Colonic mucosa (tissue), 4 donors: ENCODE measurements at regions not wholly inside any gene's neighbourhood (a gene's known extent, or its start where the extent isn't known, plus 50 kb on each side); places are given as distances from the start of the nearest gene placed in this dataset.

Experiments used
- DNase-seq: peaks from one replicate; pipeline ENCODE4 v3.0.0-alpha.2; 2020
- H3K27ac ChIP-seq: fragments of 200-600 bp; one replicate; pipeline ENCODE4 v1.8.0; 2021
- H3K27me3 ChIP-seq: fragments of 200-600 bp; one replicate; pipeline ENCODE4 v1.8.0; 2021
- H3K36me3 ChIP-seq: fragments of 200-600 bp; one replicate; pipeline ENCODE4 v1.8.0; 2021
- H3K4me1 ChIP-seq: fragments of 200-600 bp; one replicate; pipeline ENCODE4 v1.8.0; 2021; ENCODE audit warnings: mild to moderate bottlenecking
- H3K4me3 ChIP-seq: fragments of 200-600 bp; one replicate; pipeline ENCODE4 v1.8.0; 2021
- H3K9ac ChIP-seq, 2 donors: one replicate each; pipeline ENCODE4 v1.7.0; 2013; ENCODE audit warnings: control low read depth in 2 of 2, low read depth in 2 of 2, low read length in 2 of 2
- H3K9me3 ChIP-seq: fragments of 200-600 bp; one replicate; pipeline ENCODE4 v1.8.0; 2021
- CTCF ChIP-seq: fragments of 200-600 bp; IDR thresholded peaks from one replicate; pipeline ENCODE4 v1.8.0; 2022; ENCODE audit warnings: antibody characterized with exemption, mild to moderate bottlenecking
- intact Hi-C: fragments of 100-400 bp; cut with DNase I; formaldehyde crosslinking; loops from one replicate; pipeline ENCODE4 v1.14.1; 2022
- donor health status: healthy.
- donor health status: DM: no; HTN: no; CAD: no.
- donor health status: DM: no; HTN: no; CAD: no.

DNA sequence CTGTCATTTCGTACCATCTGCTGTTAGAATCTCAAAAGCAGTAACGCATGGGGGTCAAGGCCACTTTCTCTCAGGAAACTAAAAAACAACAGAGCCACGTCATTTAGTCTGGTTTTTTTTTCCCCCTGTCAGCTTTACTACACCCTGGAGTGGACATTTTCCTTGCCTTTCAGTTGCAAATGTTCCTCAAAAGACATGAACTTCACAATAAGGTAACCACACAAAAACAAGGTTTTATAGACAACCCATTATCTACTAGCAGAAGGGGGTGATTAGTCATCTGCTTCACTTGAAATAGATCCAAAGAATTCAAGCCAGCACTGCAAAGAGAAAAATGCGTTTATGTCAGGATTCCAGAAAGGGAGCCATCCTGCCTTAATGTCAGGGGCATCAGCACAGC lies 171.8 kb upstream of the CDIN1 start:
- Histone ChIP-seq H3K9me3 (no peaks in the 10 kb centered on the region), H3K9ac (no peak overlapping the region), H3K4me1 (no peaks in the 10 kb centered on the region), H3K27ac (no peak overlapping the region), H3K4me3 (no peak overlapping the region), H3K36me3 (no peaks in the 10 kb centered on the region), H3K27me3 (no peaks in the 10 kb centered on the region)
- TF ChIP-seq CTCF, result no peak
- no peak for DNase-seq
- intact Hi-C loops, result no loop called here

DNA sequence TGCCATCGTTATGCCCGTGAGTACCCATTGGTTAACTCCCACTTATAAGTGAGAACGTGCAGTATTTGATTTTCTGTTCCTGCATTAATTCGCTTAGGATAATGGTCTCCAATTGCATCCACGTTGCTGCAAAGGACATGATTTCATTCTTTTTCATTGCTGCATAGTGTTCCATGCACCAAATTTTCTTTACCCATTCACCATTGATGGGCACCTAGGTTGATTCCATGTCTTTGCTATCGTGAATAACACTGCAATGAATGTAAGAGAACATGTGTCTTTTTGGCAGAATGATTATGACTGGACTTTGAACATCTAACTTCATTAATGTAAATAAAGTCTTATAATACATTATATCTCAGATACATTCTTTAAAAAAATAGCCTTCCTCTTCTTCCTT lies 169.6 kb upstream of the CDIN1 start:
- intact Hi-C loops, result no loop called here
- no peak for DNase-seq

DNA sequence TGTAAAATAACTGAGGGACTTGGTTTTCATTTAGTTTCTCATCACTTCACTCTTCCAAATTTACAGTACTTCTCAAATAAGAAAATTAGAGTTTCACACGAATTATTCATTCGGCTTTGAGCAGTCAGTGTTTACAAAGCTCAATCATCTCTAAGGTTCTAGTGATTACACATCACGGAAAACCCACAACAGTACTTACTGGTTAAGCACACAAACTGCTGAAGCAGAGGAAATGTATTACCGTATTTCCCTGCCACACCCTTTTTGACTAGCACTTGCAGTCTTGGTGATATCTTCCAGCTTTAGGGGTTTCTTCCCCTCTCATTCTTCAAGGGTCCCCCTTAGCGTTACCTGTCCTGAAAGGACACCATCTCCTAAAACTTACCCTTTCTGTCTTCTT lies 164.8 kb upstream of the CDIN1 start:
- H3K27ac ChIP-seq, result no peak overlapping the region
- no peak for DNase-seq
- intact Hi-C loops, result no loop called here
- H3K9ac ChIP-seq, result no peak overlapping the region
- TF ChIP-seq CTCF, result no peak
- no peaks in the 10 kb centered on the region for H3K36me3 ChIP-seq
- H3K27me3 ChIP-seq, result no peaks in the 10 kb centered on the region
- H3K4me1 ChIP-seq, result no peaks in the 10 kb centered on the region
- no peaks in the 10 kb centered on the region for H3K9me3 ChIP-seq
- H3K4me3 ChIP-seq, result no peak overlapping the region

More for the DNA sequence above, 169.6 kb upstream of the CDIN1 start:
- H3K9ac ChIP-seq, result no peak overlapping the region
- no peaks in the 10 kb centered on the region for H3K27me3 ChIP-seq
- no peaks in the 10 kb centered on the region for H3K36me3 ChIP-seq
- no peak for TF ChIP-seq CTCF
- no peaks in the 10 kb centered on the region for H3K9me3 ChIP-seq
- H3K4me1 ChIP-seq, result no peaks in the 10 kb centered on the region
- H3K27ac ChIP-seq, result no peak overlapping the region
- H3K4me3 ChIP-seq, result no peak overlapping the region

DNA sequence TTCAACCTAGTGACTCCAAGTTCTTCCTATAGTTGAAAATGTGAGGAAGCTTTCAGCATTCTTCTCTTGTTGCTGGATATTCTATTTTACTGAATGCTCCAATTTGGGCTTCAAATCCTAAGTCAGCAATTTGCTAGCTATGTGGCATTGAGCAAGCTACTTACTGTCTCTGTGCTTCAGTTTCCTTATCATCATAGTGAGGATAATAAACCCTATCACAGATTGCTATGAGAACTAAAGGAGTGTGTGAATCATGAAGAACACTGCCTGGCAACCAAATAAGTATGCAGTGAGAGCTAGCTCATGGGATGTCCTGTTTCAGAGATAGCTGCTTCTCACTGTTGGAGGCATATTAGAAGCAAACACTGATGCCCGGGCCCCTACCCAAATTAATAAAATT lies 163.8 kb upstream of the CDIN1 start:
- H3K4me1 ChIP-seq, result no peaks in the 10 kb centered on the region
- H3K4me3 ChIP-seq, result no peak overlapping the region
- no peak for DNase-seq
- H3K27me3 ChIP-seq, result no peaks in the 10 kb centered on the region
- TF ChIP-seq CTCF, result no peak
- intact Hi-C loops, result no loop called here
- no peak overlapping the region for H3K27ac ChIP-seq
- H3K9me3 ChIP-seq, result no peaks in the 10 kb centered on the region
- no peak overlapping the region for H3K9ac ChIP-seq
- no peaks in the 10 kb centered on the region for H3K36me3 ChIP-seq

DNA sequence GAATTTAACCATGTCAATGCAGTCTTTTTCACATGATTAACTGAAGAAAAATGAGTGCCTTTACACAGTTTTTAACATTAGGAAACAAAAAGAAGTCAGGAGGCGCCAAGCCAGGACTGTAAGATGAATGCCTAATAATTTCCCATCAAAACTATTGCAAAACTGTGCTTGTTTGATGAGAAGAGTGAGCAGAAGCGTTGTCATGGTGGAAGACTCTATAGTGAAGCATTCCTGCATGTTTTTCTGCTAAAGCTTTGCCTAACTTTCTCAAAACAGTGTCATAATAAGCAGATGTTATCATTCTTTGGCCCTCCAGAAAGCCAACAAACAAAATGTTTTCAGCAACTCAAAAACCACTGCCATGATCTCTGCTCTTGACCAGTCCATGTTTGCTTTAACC lies 156.8 kb upstream of the CDIN1 start:
- Histone ChIP-seq H3K27ac (no peak overlapping the region), H3K4me1 (no peaks in the 10 kb centered on the region), H3K27me3 (no peaks in the 10 kb centered on the region), H3K9me3 (no peaks in the 10 kb centered on the region), H3K36me3 (no peaks in the 10 kb centered on the region), H3K4me3 (no peak overlapping the region), H3K9ac (no peak overlapping the region)
- TF ChIP-seq CTCF, result no peak
- no peak for DNase-seq
- intact Hi-C loops, result no loop called here

GRCh38 chr15:36426691-36427090 lies 152.7 kb upstream of the CDIN1 start:
- intact Hi-C loops, result no loop called here
- no peak for TF ChIP-seq CTCF

More at GRCh38 chr15:36426691-36427090, 152.7 kb upstream of the CDIN1 start:
- DNase-seq, result no peak
- Histone ChIP-seq H3K4me3 (no peak overlapping the region), H3K9me3 (no peaks in the 10 kb centered on the region), H3K27ac (no peak overlapping the region), H3K9ac (no peak overlapping the region), H3K4me1 (no peaks in the 10 kb centered on the region), H3K27me3 (no peaks in the 10 kb centered on the region), H3K36me3 (no peaks in the 10 kb centered on the region)
